Prostate gland (tissue), 2 donors: ENCODE measurements at regions not wholly inside any gene's neighbourhood (a gene's known extent, or its start where the extent isn't known, plus 50 kb on each side); places are given as distances from the start of the nearest gene placed in this dataset.

Source experiments
- POLR2AphosphoS5 ChIP-seq: sonication (generic); formaldehyde crosslinking; IDR thresholded peaks from one replicate; pipeline ENCODE4 v1.6.1; 2017; ENCODE audit warnings: antibody characterized with exemption
- TF ChIP-seq, protein P1 (sequence below), 4 experiments: fragments of 200-600 bp in 2 of 4; fragments of 450-650 bp in 2 of 4; sonication (generic) in 2 of 4; IDR thresholded peaks; 1 replicate in 3 of 4; 2 replicates in 1 of 4; pipeline ENCODE4 v1.5.1; 2016 to 2019; ENCODE audit warnings: antibody characterized with exemption in 4 of 4, mild to moderate bottlenecking in 2 of 4, moderate library complexity in 2 of 4

DNA sequence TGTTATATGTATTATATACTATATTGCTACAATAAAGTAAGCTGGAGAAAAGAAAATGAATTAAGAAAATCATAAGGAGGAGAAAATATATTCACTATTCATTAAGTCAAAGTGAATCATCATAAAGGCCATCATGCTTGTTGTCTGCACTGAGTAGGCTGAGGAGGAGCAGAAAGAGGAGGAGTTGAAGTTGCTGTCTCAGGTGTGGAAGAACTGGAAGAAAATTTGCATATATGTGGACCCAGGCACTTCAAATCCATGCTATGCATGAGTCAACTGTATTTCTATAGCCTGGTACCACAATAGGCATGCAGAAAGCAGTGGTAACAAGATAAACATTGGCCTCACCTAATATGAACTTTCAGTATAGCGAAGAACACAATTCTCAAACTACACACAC lies 135.9 kb upstream of the SGCG start:
- TF ChIP-seq, protein P1, sequence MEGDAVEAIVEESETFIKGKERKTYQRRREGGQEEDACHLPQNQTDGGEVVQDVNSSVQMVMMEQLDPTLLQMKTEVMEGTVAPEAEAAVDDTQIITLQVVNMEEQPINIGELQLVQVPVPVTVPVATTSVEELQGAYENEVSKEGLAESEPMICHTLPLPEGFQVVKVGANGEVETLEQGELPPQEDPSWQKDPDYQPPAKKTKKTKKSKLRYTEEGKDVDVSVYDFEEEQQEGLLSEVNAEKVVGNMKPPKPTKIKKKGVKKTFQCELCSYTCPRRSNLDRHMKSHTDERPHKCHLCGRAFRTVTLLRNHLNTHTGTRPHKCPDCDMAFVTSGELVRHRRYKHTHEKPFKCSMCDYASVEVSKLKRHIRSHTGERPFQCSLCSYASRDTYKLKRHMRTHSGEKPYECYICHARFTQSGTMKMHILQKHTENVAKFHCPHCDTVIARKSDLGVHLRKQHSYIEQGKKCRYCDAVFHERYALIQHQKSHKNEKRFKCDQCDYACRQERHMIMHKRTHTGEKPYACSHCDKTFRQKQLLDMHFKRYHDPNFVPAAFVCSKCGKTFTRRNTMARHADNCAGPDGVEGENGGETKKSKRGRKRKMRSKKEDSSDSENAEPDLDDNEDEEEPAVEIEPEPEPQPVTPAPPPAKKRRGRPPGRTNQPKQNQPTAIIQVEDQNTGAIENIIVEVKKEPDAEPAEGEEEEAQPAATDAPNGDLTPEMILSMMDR (IDR thresholded peaks at IDR 0.05): no peak
- no peak for TF ChIP-seq POLR2AphosphoS5
